GM18517 (cell line): ENCODE measurements at regions not wholly inside any gene's neighbourhood (a gene's known extent, or its start where the extent isn't known, plus 50 kb on each side); places are given as distances from the start of the nearest gene placed in this dataset.

Experiments
- ATAC-seq: cut with Tn5 transposase; IDR thresholded peaks from one replicate; pipeline ENCODE4 v1.9.1; 2021; ENCODE audit warnings: mild to moderate bottlenecking, moderate library complexity; ENCODE audit not compliant: unreplicated experiment

DNA sequence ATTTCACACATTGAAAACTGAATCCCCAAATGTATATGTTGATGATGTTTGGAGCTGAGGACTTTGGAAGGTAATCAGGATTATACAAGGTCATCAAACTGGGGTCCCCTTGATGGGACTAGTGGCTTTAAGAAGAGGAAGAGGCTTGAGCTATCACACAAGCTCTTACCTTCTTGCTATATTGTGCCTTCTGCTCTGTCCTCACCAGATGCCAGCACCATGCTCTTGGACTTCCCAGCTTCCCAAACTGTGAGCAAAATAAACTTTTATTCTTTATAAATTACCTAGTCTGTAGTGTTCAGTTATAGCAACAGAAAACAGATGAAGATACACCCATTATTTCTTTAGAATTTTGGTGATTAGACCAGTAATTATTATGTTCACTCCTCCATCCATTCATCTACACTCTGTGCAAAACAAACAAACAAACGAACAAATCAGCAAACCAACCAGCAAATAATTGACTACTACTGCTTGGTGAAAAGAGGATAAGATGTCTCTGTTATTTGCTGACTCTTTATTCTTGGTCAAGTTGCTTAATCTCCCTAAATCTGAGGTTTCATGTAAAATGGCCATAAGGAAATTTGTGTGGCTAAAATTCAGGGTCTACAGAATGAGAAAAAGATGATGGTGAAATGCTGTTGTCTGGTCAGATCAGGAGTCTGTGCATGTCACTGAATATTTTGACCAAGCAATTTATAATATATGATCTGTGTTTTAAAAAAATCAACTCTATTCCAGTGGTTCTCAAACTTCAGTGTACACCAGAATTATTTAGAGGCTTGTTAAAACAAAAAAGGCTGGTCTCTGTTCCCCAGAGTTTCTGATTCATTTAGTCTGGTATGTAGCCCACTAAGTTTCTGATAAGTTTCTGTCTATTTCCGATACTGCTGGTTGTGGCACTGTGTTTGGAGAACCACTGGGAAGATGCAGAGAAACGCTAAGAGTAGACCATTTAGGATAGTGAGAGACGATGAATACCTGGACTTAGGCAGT is 854.1 kb downstream of the MAT2B start:
- peak; percentile 42 for ATAC-seq

DNA sequence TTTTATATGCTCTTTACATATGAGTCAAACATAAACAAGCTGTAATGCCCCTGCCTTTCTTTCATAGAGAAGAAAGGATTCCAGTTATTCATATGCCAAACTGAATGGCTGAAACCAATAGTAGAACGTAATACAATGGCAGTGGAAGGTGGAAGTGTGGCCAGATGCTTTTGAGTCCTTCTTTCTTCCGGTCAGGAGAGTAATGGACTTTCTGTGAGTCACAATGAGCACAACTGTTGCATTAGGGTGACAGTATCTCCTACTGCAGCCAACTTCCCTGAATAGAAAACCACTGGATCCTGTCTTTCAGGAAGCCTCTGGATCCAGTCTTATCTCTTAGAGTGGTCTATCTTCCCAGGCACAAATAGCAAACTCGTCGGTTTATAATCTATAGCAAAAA is 855.2 kb downstream of the MAT2B start:
- ATAC-seq = no peak

GRCh38 chr5:164361986-164362385 is 856.6 kb downstream of the MAT2B start:
- no peak for ATAC-seq

GRCh38 chr5:164362835-164363234 is 857.4 kb downstream of the MAT2B start:
- ATAC-seq = no peak

- ATAC-seq = no peak
These were observed 859.1 kb downstream of the MAT2B start for GRCh38 chr5:164364237-164365208.

DNA sequence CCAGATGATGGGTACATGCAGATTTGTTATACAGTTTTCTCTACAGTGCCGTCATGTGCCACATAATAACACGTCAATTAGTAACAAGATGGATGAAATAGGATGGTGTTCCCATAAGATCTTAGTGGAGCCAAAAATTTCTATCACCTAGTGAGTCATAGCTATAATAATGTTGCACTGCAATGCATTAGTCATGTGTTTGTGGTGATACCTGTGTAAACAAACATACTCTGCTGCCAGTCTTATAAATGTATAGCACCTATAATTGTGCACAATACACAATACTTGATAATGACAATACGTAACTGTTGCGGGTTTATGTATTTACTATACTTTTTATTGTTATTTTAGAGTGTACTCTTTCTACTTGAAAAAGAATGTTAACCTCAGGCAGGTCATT is 865.4 kb downstream of the MAT2B start:
- no peak for ATAC-seq

DNA sequence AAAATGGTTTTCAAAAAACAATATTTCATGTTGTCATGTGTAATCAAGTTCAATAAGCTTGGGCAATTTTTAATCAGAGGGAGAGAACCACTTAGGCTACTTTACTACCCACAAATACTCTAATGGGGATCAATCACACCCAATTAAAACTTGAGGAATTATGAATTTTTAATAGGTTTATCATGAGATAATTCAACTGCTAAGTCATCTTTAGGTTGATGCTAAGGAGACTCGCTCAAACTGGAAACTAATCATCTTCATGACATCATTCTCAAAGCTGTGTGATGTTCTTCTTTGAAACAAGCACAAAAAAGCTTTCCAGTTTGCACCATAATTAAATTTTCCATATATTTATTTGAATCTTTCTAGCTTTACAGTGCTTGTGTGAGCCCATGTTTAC is 867.5 kb downstream of the MAT2B start:
- ATAC-seq = no peak

GRCh38 chr5:164373876-164374275 is 868.5 kb downstream of the MAT2B start:
- ATAC-seq = no peak

DNA sequence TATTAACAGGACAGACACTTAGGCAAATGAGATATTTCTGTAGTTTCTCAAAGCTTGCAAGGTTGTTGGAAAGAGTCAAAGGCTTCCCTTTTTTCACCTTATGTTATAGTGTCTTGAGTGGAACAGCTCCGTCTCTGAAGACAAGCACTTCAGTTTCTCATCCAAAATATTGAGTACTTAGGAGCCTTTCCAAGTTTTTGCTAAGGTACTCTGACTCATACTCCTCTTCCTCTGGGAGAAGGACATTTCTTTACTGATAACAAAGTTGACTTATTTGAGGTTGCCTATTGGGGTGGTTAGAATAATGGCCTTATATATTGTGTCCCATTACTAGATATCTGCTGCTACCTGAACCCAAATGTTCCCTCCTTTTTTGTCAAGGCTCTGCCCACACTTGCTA is 869.6 kb downstream of the MAT2B start:
- no peak for ATAC-seq

DNA sequence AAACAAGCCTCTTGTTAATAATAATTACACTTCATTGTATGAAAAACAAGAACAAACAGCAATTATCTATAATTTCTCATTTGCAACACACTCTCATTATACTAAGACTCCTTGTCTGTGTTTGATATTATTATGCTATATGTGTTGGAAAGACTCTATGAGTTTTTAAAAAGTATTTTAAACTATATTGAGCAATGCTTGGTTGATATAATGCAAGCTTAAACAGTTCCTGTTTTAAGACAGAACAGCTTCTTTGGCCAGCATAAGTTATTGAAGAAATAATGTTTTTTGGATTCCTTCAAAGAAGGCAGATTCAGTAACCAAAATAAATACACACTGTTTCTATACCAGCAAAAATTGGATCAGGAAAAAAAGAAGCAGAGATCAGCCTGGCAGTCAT is 871.4 kb downstream of the MAT2B start:
- no peak for ATAC-seq

DNA sequence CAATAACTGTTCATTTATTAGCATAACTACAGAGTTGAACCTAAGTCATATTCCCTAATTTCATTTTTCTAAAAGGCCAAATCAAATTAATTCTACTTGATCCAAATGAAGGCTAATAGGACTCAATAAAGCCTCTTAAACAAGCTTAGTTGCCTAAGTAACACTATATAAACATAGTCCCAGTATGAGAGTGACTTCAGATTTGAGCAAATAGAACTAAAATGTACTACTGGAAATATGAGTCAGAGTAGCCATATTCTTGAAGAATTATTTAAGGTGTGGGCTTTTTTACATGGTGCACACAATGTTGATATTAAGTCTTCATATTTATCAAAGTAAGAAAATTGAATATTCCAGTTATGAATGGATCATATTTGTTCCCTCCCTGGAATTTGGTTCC is 872.3 kb downstream of the MAT2B start:
- ATAC-seq = no peak

DNA sequence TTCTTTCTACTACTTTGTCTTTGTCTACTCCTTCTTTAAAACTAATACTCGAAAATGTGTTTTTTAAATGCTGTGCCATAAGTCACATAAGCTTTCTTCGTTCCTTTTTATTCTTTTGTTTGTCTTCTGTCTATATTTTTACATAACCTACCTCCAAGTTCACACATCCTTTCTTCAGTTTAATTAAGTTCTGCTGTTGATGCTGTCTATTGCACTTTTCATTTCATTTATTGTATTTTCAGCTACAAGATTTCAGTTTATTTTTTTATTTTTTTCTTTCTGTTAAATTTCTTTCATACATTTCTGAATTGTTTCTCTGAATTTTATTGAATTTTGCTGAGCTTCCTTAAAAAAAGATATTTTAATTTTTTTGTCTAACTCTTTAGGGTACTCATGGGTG is 878.2 kb downstream of the MAT2B start:
- no peak for ATAC-seq

GRCh38 chr5:164392531-164392930 is 887.1 kb downstream of the MAT2B start:
- ATAC-seq = no peak

- ATAC-seq = no peak
These were observed 889.3 kb downstream of the MAT2B start for GRCh38 chr5:164394686-164395194.

DNA sequence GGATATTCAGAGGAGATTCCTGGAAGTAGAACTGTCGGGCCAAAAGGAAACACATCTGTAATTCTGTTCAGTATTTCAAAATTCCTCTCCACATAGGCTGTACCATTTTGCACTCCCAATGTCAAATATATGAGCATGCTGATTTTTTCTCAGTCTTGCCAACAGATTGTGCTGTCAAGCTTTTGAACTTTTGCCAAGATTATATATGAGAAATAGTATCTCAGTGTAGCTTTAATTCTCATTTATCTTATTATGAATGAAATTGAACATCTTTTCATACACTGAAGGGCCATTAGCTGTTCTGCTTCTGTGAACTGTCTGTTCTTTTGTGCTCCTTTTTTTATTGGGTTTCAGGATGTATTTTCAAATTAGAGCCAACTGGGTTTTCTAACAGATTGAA is 907.1 kb downstream of the MAT2B start:
- no peak for ATAC-seq

DNA sequence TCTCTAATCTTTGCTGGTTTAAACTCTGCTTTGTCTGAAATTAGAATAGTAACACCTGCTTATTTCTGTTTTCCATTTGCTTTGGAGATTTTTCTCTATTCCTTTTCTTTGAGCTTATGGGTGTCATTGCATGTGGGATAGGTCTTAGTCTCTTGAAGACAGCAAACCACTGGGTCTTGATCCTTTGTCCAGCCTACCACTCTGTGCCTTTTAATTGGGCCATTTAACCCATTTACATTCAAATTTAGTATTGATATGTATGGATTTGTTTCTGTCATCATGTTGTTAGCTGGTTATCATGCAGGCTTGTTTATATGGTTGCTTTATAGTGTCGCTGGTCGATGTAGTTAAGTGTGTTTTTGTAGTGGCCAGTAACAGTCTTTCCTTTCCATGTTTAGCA is 914.7 kb downstream of the MAT2B start:
- no peak for ATAC-seq

GRCh38 chr5:164422400-164422799 is 917.0 kb downstream of the MAT2B start:
- no peak for ATAC-seq

DNA sequence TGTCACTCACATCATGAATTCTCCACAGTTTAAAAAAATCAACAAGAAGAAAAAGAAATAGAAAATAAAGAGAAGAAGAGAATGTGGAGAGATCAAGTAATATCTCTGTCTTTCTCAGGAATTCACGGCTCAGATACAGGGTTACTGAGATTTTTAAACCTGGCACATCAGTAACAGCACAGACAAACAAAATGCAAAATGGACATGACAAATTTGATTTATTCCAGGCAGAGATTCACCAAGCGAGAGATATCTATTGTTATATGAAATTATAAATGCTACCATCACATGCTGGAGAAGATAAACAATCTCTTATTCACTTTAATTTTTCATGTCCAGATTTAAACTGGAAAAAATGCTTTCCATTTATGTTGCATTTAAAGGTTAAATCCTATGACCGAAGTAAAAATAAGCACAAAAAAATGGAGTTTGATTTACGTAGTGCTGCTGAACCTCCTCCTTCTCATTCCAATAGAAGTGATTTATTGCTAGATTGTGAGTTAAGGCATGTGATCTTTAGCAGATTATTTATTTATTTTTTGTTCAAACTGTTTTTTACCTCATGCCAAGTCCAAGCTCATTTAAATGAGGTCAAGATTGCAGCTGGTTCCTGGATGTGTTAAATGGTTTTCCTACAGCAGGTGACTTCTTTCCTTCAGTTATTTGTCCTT is 926.4 kb downstream of the MAT2B start:
- no peak for ATAC-seq

- ATAC-seq = no peak
These were observed 927.9 kb downstream of the MAT2B start for GRCh38 chr5:164433106-164433870.

GRCh38 chr5:164435576-164435975 is 930.2 kb downstream of the MAT2B start:
- ATAC-seq = no peak
